Activated CD8-positive, alpha-beta memory T cell treated with anti-CD3 and anti-CD28 coated beads for 48 hours (primary cell): ENCODE measurements at regions not wholly inside any gene's neighbourhood (a gene's known extent, or its start where the extent isn't known, plus 50 kb on each side); places are given as distances from the start of the nearest gene placed in this dataset.
"Not testable (repeated sequence)": the region's sequence is repeated elsewhere in the genome, so short reads cannot be mapped to it uniquely, and the experiment has no call there.

Experiments used
- DNase-seq, 3 experiments: peaks; one replicate each; pipeline ENCODE4 v3.0.0-alpha.2; 2020; ENCODE audit warnings: low read depth in 2 of 3, low spot score in 2 of 3

DNA sequence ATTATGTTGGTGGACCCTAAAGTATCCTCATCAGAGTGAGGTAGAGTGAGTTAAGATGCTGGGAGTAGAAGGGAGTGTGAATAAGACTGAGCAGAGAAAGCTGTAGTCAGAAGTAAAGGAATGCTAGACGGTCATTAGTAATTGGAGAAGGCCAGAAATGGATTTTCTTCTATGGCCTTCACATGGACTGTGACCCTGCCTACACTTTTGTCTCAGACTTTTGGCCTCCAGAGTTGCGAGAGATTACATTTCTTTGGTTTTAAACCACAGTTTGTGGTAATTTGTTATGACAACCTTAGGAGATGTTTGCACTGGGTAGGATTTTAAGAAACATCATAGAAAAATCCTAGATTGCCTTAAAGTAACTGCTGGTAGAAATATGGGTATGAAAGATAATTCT is 1267.7 kb upstream of the TMEFF2 start:
- no peak for DNase-seq

DNA sequence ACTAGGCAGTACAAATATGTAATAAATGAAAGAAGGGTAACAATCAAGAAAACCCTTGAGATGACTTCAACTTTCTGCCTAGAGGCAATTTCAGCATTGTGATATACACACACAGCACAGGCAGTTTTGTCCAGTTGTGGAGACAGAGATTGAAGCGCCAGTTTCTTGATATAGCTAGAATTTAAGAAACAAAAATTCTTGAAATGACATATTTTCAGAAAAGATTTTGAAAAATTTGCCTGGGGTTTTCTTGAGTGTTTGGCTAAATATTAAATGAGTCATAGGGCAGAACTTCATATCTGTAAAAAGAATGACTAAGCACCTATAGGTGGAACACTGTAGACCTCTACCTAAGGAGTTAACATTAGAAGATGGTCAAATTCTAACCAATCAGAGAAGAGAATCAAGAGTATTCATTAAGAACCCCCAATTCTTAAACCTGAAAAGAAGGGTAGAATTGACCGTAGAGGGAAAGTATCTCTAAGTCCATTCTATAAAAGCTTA is 1266.8 kb upstream of the TMEFF2 start:
- DNase-seq = no peak

DNA sequence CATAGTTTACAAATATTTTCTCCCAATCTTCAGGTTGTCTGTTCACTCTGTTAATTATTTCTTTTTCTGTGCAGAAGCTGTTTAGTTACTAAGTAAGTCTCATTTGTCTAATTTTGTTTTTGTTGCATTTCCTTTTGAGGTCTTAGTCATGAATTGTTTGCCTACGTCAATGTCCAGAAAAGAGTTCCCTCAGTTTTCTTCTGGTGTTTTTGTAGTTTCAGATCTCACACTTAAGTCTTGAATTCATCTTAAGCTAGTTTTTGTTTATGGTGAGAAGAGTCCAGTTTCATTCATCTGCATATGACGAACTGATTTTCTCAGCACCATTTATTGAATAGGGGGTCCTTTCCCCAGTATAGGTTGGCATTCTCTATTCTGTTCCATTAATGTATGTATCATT is 1252.2 kb upstream of the TMEFF2 start:
- no peak for DNase-seq

DNA sequence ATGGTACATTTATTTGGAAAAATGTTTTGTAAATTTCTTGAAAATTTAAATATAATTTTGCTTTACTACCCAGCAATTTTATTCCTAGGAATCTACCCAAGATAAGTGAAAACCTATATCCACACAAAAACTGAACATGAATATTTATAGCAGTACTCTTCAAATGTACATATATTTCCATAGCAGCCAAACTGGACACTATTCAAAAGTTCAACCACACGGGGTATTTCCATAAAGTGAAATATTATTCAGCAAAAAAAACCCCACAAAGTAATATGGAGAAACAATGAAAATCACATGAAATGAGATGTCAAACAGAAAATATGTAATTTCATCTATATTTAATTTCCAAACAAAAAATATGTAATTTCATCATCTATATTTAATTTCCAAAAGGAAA is 1247.6 kb upstream of the TMEFF2 start:
- no peak for DNase-seq

DNA sequence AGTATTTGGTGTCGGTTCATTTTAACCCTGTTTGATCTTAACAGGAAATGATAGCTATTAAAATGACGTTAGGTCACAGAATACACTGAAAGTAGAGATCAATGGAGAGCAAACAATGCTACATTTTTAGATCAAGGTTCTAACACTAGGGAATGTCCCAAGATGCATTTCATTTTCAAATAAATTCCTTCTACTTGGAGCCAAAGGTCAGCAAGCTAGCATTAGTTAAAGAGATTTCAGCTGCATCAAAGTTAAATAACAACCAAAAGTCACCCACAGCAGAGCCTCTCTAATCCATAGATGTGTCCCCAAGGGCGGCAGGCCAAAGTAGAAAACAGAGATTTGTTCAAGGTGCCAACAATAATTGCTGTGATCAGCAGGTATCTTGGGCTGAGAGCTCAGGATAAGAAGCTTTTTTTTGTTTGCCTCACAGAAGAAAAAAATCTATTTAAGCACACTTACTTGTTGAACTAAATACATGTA is 1233.6 kb upstream of the TMEFF2 start:
- DNase-seq = no peak

DNA sequence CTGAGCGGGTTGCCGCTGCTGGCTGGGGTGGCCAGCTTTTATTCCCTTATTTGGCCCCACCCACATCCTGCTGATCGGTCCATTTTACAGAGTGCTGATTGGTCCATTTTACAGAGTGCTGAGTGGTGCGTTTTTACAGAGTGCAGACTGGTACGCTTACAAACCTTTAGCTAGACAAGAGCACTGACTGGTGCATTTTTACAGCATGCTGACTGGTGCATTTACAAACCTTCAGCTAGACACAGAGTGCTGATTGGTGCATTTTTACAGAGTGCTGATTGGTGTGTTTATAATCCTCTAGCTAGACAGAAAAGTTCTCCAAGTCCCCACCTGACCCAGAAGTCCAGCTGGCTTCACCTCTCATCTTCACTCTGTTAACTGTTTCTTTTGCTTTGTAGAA is 1217.6 kb upstream of the TMEFF2 start:
- DNase-seq = not testable (repeated sequence)

DNA sequence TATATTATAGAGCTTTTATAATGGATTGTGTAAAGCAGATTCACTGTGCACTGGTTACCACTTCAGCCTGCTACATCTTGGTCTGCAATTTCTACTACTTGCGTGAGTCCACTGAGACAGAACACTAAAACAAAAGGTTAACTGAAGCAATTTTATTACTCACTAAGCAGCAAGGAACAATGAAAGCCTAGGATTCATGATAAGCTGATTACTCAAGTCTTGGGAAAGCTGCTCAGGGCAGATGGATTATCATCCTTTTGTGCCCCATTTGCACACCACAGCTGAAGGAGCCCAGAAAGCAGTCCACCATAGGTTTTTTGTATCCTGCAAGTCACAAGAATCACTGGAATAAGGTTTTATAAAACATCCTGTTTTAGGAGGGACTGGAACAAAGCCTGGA is 1215.2 kb upstream of the TMEFF2 start:
- no peak for DNase-seq

DNA sequence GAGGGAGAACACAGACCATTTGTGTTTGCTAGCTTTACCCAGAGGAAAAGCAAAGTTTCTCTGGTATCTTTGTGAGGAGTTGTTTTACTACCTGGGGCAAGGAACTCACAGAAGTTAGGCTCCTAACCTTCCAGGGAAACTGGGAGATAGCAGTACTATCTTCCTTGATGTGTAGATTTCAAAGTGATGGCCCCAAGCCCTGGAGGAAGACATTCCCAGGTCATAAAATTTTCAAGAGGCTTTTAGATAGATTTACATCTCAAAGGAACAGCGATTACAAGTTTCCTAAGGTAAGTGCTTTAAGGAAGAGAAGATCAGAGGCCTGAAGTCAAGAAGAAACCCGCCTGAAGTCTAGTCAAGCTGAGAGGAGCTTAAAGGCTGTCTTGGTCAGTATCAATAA is 1187.8 kb upstream of the TMEFF2 start:
- no peak for DNase-seq

DNA sequence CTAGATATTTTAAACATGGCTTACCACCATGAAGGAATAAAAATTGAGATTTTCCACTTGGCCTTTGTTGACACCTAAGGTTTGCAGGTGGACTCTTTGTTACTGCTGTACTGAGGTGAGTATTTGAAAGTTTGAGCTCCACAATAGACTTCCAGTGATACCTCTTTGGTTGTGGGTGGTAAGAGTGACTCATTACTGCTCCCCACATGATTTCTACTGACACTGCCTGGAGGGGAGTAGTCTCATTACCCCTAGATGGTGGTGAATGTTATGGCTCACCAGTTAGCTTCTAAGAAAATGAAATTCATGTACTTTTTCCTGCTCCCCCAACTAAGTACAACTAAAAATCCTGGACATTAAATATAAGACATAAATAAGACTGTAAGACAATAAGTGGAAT is 1183.1 kb upstream of the TMEFF2 start:
- no peak for DNase-seq

DNA sequence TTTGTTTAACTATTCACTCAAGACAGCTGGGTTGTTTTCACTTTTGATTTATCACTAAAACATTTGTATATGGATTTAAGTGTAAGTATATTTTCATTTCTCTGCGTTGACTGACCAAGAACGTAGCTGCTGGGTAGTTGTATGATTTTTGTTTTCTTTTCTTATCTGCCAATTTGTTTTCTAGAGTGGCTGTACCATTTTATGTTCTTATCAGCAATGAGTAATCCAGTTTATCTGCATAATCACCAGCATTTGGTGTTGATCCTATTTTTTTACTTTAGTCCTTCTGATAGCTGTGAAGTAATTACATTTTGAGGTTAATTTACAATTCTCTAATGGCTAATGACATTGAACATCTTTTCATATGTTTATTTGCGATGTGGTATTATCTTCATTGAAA is 1178.4 kb upstream of the TMEFF2 start:
- DNase-seq = no peak

DNA sequence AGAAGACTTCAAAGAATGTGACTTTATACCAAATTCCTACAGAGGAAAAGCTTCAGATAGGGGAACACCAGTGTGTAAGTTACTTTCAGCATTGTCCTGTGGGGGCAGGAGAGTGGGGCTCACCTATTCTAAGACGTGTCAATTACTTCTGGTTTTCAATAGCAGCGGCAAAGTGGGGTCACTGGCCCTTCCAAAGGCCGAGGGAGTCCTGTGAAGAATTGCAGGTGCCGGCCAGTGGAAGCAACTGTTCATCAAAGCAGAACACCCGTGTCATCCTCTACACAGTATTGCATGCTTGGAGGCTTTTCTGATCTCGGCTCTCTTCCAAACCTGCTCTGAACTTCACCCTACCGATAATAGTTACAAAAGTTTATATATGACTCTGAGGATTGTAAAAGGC is 1176.5 kb upstream of the TMEFF2 start:
- no peak for DNase-seq

DNA sequence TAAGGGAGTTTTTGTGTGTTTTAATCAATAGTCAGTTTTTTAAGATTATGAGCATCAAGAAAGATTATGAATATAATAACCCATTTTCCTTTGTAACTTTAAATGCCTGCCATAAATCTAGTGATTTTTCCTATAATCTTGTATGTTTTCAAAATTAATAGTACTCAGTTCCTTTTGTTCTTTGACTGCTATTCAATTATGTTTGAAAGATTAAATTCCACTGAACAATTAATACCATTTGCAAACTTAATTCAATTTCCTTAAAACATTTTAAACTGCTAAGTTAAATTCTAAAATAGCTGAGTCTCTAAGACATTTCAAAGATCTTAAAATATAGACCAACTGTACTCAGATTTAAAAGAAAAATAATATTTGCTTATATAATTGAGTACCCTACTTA is 1173.9 kb upstream of the TMEFF2 start:
- no peak for DNase-seq

DNA sequence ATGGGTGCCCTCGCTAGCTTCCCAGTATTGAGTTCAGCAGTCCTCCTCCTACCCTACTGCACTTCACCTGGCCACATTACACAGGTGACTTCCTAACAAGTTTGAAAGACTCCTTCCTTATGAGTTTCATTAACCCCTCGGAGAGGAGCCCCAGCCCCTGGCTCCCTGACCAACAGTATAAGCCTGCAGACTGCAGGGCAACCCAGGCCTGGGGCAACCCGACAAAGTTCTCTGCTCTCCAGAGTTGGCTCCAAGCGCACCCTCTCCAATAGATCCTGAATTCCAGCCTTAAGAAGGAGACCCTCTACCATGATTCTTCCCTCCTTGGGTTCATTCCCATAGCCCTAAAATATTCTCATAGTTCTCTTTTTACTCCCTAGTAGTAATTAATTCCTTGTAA is 1162.8 kb upstream of the TMEFF2 start:
- DNase-seq = no peak

DNA sequence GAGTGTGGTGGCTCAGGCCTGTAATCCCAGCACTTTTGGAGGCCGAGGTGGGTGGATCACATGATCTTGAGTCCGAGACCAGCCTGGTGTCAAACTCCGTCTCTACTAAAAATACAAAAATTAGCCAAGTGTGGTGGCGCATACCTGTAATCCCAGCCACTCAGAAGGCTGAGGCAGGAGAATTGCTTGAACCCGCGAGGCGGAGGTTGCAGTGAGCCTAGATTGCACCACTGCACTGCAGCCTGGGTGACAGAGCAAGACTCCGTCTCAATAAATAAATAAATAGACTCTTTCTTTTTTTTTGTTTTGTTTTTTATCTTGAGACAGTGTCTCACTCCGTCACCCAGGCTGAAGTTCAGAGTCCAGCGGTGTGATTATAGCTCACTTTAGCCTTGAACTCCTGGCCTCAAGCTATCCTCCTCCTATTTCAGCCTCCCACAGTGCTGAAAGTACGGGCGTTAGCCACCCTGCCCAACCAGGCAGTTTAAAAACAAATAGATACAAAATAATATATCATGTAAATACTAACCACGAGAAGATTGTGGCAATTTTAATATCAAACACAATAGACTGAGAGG is 1158.0 kb upstream of the TMEFF2 start:
- not testable (repeated sequence) for DNase-seq

DNA sequence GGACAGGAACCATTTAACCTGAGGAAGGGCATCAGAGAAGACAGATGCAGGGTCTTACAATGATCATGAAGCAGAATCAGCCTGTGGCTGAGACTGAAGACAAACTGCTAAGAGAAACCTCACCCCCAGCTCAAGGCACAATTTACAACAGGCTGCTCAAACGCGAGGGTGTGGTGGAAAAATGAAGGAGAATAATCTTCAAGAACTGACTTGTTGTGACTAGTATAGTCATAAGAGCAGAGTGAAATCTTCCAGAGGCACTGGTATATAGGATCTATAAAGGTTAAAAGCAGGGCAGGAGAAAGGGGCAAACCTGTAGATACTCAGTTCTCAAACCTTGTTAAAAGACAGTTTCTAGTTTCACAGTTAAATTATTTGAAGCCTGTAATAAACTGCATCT is 1155.8 kb upstream of the TMEFF2 start:
- no peak for DNase-seq

DNA sequence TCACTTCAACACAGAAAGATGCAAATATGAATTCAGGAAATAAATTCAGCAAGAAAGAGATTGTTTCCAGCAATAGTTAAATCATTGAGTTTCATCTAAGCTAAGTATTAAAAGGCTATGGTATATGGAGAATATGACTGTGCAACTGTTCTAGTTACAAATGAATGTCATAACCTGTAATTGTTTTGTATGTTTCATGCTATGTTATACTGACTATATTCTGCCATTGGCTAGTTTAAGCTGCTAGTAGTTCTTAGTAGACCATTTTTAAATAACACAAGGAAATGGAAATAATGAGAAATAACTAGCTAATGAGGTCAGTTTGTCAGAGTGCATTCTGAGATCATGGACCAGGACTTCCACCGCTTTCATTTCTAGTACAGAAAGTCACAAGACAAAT is 1154.9 kb upstream of the TMEFF2 start:
- DNase-seq = no peak

DNA sequence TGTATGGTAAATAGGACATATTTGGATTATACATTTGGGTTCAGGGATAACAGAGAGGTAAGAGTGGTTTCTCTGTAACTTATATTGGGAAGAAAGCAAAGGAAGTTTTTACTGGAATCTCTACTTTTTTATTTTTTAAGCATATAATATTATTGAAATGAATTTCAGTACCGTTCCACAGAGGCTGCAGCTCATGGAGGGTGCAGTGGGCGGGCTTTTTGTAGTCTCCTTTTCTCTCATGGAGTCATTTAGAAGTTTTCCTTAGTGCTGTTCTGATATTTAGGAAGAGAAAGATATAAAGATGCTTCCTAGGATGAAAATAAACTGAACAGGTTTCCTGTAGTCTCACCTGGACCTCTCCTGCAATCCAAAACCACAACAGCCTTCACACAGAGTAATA is 1153.3 kb upstream of the TMEFF2 start:
- DNase-seq = no peak

DNA sequence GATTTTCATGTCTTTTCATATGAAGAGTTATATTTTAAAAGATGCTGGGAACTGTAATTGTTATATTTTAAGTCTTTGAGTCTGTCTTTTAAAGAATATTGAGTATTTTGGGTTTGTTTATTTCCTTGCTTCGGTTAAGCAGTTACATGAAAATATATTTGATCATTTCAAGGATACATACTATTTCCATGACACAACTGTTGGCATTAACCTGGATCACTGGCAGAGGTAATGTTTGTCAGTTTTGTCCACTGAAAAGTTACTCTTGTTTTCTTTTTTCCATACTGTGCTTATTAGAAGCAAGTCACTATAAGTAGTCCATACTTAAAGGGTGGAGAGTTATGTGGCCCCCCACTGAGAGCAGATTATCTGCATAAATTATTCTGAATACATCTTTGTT is 1142.0 kb upstream of the TMEFF2 start:
- DNase-seq = no peak

DNA sequence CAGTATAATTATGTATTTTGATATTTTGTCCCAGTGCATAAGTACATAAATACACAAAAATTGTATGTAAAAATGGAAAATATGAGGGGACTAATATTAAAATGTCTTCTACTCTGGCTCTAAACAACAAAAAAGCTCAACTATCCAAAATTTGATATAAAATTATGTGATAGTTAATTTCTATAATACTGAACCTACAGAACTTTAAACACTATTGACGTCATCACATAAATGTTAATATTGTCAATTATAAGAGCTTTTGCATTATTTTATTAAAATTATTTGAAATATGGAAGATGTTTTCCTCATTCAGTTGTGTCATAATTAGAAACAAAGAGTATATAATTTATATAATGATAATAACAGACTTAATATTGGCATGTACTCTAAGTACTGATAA is 1139.7 kb upstream of the TMEFF2 start:
- no peak for DNase-seq

DNA sequence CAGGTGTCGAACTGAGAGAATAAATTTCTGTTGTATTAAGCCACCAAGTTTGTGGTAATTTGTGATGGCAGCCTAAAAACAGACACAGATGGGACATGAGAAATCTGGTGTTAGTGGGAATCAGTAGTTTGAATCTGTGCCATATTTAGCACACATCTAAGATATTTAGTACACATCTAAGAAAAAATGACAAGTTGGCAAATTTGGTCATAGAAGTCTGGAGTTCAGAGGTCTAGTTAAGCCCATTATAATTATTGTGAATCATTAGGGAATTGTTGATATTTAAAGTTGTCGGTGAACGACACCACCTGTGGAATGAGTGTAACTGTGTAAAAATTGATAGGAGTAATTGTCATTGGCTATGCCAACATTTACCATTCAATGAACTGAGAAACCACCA is 1138.8 kb upstream of the TMEFF2 start:
- no peak for DNase-seq

DNA sequence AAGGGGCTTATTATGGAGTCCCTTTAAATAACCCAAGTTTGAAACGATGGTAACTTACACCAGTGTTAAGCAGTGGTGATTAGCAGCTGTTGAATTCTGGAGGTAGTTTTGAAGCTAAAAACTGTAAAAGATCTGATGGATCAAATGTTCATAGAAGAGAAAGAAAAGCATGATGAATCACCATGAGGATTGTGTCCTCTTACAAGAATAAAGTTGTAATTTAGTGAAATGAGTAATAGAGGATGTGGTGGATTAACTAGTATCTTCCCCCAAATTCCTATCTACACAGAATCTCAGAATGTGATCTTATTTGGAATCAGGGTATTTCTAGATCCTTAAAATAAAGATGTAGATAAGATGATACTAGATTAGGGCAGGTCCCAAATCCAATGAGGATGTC is 1138.2 kb upstream of the TMEFF2 start:
- no peak for DNase-seq

DNA sequence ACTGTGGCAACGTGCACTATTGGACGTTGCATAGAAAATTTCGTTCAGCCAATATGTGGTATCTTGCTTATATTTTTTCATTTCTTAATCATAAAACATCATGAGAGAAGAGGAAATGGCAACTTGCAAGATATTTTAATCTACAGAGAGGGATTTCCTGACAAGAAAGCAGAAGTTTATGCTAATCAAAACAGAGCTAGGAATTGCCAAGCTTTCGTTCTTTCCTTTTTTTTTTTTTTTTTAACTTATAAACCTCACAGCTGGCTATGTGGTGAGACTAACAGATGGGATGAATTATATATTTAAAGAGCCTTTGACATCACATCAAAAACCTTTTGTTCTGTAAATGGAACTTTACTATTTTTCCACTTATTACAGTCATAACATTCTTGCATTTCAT is 1136.9 kb upstream of the TMEFF2 start:
- no peak for DNase-seq

DNA sequence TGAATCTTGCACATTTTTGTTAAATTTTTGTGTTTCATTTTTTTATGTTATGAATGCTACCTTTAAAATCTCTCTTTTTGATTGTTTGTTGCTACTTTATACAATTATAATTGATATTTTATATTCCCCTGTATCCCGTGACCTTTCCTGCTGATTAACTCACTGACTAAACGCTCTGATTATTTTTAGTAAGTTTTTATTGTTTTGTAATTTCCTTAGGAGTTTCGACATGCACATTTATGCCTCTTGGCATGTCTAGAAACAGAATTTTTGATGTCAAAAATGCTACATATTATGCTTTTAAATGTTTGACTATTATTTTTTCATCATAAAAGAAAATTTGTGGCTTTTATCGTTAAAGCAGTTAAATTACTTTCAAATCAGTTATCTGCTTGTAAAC is 1131.6 kb upstream of the TMEFF2 start:
- no peak for DNase-seq
